ENCODE measurements at regions not wholly inside any gene's neighbourhood (a gene's known extent, or its start where the extent isn't known, plus 50 kb on each side); places are given as distances from the start of the nearest gene placed in this dataset.

GRCh38 chr3:170773682-170774425, 96.1 kb downstream of the RPL22L1 start:
- Histone ChIP-seq H3K36me3 (ENCODE audit: low read length) (no peaks in the 10 kb centered on the region), H3K4me2 (ENCODE audit: low read depth, low read length, poor library complexity, severe bottlenecking) (no peak overlapping the region), H3K27ac (ENCODE audit: low read depth, low read length) (no peak overlapping the region), H3K9me3 (ENCODE audit: insufficient read depth, low read length) (no peaks in the 10 kb centered on the region), H4K20me1 (ENCODE audit: low read depth, low read length) (no peaks in the 10 kb centered on the region), H3K9me2 (replicated peaks; ENCODE audit: insufficient read depth, low read length) (no peaks in the 10 kb centered on the region), H3K4me3 (ENCODE audit: insufficient read depth, low read length, poor library complexity, severe bottlenecking) (no peak overlapping the region), H3F3A (ENCODE audit: insufficient read depth) (no peaks in the 10 kb centered on the region), H3K27me3 (ENCODE audit: low read length) (no peaks in the 10 kb centered on the region), H2AFZ (ENCODE audit: low read depth, low read length, severe bottlenecking) (no peak overlapping the region), H3K79me2 (ENCODE audit: insufficient read depth, low read length) (no peaks in the 10 kb centered on the region), H3K9ac (ENCODE audit: low read length) (no peak overlapping the region)
- TF ChIP-seq EZH2phosphoT487 (conservative IDR thresholded peaks at IDR 0.05; ENCODE audit: low read length) (no peak), CTCF (IDR thresholded peaks at IDR 0.05; ENCODE audit: insufficient read depth, low read length, poor library complexity, severe bottlenecking) (no peak)

- no peak overlapping the region for H2AFZ ChIP-seq (ENCODE audit: low read depth, low read length, severe bottlenecking)
- H3K36me3 ChIP-seq (ENCODE audit: low read length), result no peaks in the 10 kb centered on the region
- no peaks in the 10 kb centered on the region for H4K20me1 ChIP-seq (ENCODE audit: low read depth, low read length)
- H3F3A ChIP-seq (ENCODE audit: insufficient read depth), result no peaks in the 10 kb centered on the region
- no peaks in the 10 kb centered on the region for H3K9me3 ChIP-seq (ENCODE audit: insufficient read depth, low read length)
- H3K27me3 ChIP-seq (ENCODE audit: low read length), result no peaks in the 10 kb centered on the region
- H3K4me3 ChIP-seq (ENCODE audit: insufficient read depth, low read length, poor library complexity, severe bottlenecking), result no peak overlapping the region
- no peak overlapping the region for H3K27ac ChIP-seq (ENCODE audit: low read depth, low read length)
- no peak overlapping the region for H3K9ac ChIP-seq (ENCODE audit: low read length)
- no peaks in the 10 kb centered on the region for H3K79me2 ChIP-seq (ENCODE audit: insufficient read depth, low read length)
- no peaks in the 10 kb centered on the region for H3K9me2 ChIP-seq (replicated peaks; ENCODE audit: insufficient read depth, low read length)
- TF ChIP-seq CTCF (IDR thresholded peaks at IDR 0.05; ENCODE audit: insufficient read depth, low read length, poor library complexity, severe bottlenecking) (no peak), EZH2phosphoT487 (conservative IDR thresholded peaks at IDR 0.05; ENCODE audit: low read length) (no peak)
- H3K4me2 ChIP-seq (ENCODE audit: low read depth, low read length, poor library complexity, severe bottlenecking), result no peak overlapping the region
Observed at GRCh38 chr3:170772175-170772574, 97.8 kb downstream of the RPL22L1 start.

- H3K9me2 ChIP-seq (replicated peaks; ENCODE audit: insufficient read depth, low read length), result no peaks in the 10 kb centered on the region
- H3K9ac ChIP-seq (ENCODE audit: low read length), result no peak overlapping the region
- H2AFZ ChIP-seq (ENCODE audit: low read depth, low read length, severe bottlenecking), result no peak overlapping the region
- H3K79me2 ChIP-seq (ENCODE audit: insufficient read depth, low read length), result no peaks in the 10 kb centered on the region
- H3K4me2 ChIP-seq (ENCODE audit: low read depth, low read length, poor library complexity, severe bottlenecking), result no peak overlapping the region
- no peaks in the 10 kb centered on the region for H3K27me3 ChIP-seq (ENCODE audit: low read length)
- H3K9me3 ChIP-seq (ENCODE audit: insufficient read depth, low read length), result no peaks in the 10 kb centered on the region
- H3K27ac ChIP-seq (ENCODE audit: low read depth, low read length), result no peak overlapping the region
- H4K20me1 ChIP-seq (ENCODE audit: low read depth, low read length), result no peaks in the 10 kb centered on the region
- no peaks in the 10 kb centered on the region for H3K36me3 ChIP-seq (ENCODE audit: low read length)
- TF ChIP-seq CTCF (IDR thresholded peaks at IDR 0.05; ENCODE audit: insufficient read depth, low read length, poor library complexity, severe bottlenecking) (no peak), EZH2phosphoT487 (conservative IDR thresholded peaks at IDR 0.05; ENCODE audit: low read length) (no peak)
- no peak overlapping the region for H3K4me3 ChIP-seq (ENCODE audit: insufficient read depth, low read length, poor library complexity, severe bottlenecking)
- no peaks in the 10 kb centered on the region for H3F3A ChIP-seq (ENCODE audit: insufficient read depth)
Observed at GRCh38 chr3:170768334-170768801, 101.6 kb downstream of the RPL22L1 start.

Measured in SU-DHL-6 (cell line).